ENCODE measurements at regions not wholly inside any gene's neighbourhood (a gene's known extent, or its start where the extent isn't known, plus 50 kb on each side); places are given as distances from the start of the nearest gene placed in this dataset.

DNA sequence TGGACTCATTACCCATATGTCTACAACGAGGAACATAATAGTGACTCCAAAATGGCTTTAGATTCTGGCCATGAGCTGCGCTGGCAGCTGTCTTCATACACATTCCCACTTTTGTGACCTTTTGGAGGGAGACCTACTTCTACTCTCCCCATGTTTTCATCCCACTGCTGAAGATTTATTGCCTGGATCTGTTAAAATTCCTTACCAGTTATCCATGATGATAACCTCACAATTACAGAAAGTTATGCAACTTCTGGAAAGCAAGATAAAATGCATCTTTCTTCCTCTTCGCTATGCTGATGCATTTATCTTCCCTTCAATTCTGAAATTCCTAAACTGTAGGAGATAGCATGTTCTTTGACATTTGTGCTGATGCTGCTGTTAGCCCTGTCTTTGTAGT lies 855.3 kb downstream of the SLC4A3 start (continued):
- TF ChIP-seq, protein P1, sequence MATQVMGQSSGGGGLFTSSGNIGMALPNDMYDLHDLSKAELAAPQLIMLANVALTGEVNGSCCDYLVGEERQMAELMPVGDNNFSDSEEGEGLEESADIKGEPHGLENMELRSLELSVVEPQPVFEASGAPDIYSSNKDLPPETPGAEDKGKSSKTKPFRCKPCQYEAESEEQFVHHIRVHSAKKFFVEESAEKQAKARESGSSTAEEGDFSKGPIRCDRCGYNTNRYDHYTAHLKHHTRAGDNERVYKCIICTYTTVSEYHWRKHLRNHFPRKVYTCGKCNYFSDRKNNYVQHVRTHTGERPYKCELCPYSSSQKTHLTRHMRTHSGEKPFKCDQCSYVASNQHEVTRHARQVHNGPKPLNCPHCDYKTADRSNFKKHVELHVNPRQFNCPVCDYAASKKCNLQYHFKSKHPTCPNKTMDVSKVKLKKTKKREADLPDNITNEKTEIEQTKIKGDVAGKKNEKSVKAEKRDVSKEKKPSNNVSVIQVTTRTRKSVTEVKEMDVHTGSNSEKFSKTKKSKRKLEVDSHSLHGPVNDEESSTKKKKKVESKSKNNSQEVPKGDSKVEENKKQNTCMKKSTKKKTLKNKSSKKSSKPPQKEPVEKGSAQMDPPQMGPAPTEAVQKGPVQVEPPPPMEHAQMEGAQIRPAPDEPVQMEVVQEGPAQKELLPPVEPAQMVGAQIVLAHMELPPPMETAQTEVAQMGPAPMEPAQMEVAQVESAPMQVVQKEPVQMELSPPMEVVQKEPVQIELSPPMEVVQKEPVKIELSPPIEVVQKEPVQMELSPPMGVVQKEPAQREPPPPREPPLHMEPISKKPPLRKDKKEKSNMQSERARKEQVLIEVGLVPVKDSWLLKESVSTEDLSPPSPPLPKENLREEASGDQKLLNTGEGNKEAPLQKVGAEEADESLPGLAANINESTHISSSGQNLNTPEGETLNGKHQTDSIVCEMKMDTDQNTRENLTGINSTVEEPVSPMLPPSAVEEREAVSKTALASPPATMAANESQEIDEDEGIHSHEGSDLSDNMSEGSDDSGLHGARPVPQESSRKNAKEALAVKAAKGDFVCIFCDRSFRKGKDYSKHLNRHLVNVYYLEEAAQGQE (tag by site-specific recombination; IDR thresholded peaks at IDR 0.05), result no peak

DNA sequence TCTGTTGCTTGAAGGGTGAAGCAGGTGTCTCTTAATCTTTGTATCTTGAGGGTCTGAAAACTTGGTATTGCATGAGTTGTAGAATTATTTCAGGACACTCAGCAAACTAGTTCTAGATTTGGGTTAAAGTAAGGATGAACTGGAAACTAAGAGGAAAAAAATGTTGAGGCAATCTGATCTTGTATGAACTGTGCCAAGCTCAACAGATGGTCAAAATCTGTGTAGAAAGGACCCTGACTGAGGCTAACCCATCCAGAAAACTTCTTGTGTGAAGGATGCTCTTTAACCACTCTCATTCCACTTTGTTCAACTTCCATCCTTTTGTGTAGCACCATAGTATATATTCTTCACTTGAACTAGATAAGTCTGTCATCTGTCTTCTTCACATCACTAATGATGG lies 861.7 kb downstream of the SLC4A3 start:
- H3K4me3 ChIP-seq (ENCODE audit: low read depth, low read length), result no peak overlapping the region
- H3K9me3 ChIP-seq (ENCODE audit: control insufficient read depth, insufficient read depth, low read depth, low read length), result no peaks in the 10 kb centered on the region
- no peaks in the 10 kb centered on the region for H3K4me1 ChIP-seq (ENCODE audit: control insufficient read depth, insufficient read depth, low read length)
- no peak overlapping the region for H3K27ac ChIP-seq (ENCODE audit: extremely low read depth, low read depth, low read length)
- ChIA-PET POLR2A (no interaction called here), CTCF (no interaction called here)
- TF ChIP-seq SP7 (tag by site-specific recombination; IDR thresholded peaks at IDR 0.05) (no peak), ZNF510 (tag by site-specific recombination; IDR thresholded peaks at IDR 0.05; ENCODE audit: insufficient replicate concordance) (no peak), ZNF768 (tag by site-specific recombination; IDR thresholded peaks at IDR 0.05) (no peak), ZNF776 (tag by site-specific recombination; IDR thresholded peaks at IDR 0.05; ENCODE audit: borderline replicate concordance) (no peak), ZBTB1 (tag by site-specific recombination; IDR thresholded peaks at IDR 0.05) (no peak), KLF1 (tag by site-specific recombination; IDR thresholded peaks at IDR 0.05) (no peak), SP3 (tag by site-specific recombination; IDR thresholded peaks at IDR 0.05) (no peak), ZNF670 (tag by site-specific recombination; IDR thresholded peaks at IDR 0.05; ENCODE audit: low read depth) (no peak), ZNF48 (tag by site-specific recombination; IDR thresholded peaks at IDR 0.05) (no peak)
- TF ChIP-seq, protein P2, sequence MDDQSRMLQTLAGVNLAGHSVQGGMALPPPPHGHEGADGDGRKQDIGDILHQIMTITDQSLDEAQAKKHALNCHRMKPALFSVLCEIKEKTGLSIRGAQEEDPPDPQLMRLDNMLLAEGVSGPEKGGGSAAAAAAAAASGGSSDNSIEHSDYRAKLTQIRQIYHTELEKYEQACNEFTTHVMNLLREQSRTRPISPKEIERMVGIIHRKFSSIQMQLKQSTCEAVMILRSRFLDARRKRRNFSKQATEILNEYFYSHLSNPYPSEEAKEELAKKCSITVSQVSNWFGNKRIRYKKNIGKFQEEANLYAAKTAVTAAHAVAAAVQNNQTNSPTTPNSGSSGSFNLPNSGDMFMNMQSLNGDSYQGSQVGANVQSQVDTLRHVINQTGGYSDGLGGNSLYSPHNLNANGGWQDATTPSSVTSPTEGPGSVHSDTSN (CRISPR knock-in tag; IDR thresholded peaks at IDR 0.05), result no peak
- no peaks in the 10 kb centered on the region for H3K36me3 ChIP-seq (ENCODE audit: control insufficient read depth in 2 of 2, insufficient read depth in 1 of 2, low read length in 2 of 2)

DNA sequence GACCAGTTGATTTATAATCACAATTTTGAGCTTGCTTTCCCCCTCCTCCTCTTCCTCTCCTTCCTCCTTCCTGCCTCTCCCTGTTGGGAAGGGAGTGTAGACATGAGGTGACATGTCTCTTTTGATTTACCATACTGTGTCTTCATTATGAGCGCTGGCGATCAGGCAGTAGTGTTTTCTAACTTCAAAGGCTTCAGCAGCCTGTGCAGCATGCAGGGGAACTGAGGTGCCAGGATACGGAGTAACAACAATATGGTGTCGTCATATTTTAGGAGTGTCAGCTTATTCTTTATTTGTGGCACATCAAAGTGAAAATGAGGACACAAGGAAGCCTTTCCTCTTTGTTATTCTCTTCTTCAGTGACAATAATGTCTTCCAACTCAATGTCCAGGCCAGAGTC lies 864.2 kb downstream of the SLC4A3 start:
- H3K4me1 ChIP-seq (ENCODE audit: control insufficient read depth, insufficient read depth, low read length), result no peaks in the 10 kb centered on the region
- H3K4me3 ChIP-seq (ENCODE audit: low read depth, low read length), result no peak overlapping the region
- CTCF ChIA-PET, result interaction anchor here (1.0 kb wide), 1 partner anchor 42 kb away, joined by 3 read pairs; no protein-coding TSS in a partner anchor
- H3K27ac ChIP-seq (ENCODE audit: extremely low read depth, low read depth, low read length), result no peak overlapping the region
- TF ChIP-seq, protein P3, sequence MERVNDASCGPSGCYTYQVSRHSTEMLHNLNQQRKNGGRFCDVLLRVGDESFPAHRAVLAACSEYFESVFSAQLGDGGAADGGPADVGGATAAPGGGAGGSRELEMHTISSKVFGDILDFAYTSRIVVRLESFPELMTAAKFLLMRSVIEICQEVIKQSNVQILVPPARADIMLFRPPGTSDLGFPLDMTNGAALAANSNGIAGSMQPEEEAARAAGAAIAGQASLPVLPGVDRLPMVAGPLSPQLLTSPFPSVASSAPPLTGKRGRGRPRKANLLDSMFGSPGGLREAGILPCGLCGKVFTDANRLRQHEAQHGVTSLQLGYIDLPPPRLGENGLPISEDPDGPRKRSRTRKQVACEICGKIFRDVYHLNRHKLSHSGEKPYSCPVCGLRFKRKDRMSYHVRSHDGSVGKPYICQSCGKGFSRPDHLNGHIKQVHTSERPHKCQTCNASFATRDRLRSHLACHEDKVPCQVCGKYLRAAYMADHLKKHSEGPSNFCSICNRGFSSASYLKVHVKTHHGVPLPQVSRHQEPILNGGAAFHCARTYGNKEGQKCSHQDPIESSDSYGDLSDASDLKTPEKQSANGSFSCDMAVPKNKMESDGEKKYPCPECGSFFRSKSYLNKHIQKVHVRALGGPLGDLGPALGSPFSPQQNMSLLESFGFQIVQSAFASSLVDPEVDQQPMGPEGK (tag by site-specific recombination; IDR thresholded peaks at IDR 0.05), result no peak
- TF ChIP-seq, protein P4, sequence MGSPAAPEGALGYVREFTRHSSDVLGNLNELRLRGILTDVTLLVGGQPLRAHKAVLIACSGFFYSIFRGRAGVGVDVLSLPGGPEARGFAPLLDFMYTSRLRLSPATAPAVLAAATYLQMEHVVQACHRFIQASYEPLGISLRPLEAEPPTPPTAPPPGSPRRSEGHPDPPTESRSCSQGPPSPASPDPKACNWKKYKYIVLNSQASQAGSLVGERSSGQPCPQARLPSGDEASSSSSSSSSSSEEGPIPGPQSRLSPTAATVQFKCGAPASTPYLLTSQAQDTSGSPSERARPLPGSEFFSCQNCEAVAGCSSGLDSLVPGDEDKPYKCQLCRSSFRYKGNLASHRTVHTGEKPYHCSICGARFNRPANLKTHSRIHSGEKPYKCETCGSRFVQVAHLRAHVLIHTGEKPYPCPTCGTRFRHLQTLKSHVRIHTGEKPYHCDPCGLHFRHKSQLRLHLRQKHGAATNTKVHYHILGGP (tag by site-specific recombination; IDR thresholded peaks at IDR 0.05), result no peak
- no peak for TF ChIP-seq ZNF473 (tag by site-specific recombination; IDR thresholded peaks at IDR 0.05)
- TF ChIP-seq, protein P5, sequence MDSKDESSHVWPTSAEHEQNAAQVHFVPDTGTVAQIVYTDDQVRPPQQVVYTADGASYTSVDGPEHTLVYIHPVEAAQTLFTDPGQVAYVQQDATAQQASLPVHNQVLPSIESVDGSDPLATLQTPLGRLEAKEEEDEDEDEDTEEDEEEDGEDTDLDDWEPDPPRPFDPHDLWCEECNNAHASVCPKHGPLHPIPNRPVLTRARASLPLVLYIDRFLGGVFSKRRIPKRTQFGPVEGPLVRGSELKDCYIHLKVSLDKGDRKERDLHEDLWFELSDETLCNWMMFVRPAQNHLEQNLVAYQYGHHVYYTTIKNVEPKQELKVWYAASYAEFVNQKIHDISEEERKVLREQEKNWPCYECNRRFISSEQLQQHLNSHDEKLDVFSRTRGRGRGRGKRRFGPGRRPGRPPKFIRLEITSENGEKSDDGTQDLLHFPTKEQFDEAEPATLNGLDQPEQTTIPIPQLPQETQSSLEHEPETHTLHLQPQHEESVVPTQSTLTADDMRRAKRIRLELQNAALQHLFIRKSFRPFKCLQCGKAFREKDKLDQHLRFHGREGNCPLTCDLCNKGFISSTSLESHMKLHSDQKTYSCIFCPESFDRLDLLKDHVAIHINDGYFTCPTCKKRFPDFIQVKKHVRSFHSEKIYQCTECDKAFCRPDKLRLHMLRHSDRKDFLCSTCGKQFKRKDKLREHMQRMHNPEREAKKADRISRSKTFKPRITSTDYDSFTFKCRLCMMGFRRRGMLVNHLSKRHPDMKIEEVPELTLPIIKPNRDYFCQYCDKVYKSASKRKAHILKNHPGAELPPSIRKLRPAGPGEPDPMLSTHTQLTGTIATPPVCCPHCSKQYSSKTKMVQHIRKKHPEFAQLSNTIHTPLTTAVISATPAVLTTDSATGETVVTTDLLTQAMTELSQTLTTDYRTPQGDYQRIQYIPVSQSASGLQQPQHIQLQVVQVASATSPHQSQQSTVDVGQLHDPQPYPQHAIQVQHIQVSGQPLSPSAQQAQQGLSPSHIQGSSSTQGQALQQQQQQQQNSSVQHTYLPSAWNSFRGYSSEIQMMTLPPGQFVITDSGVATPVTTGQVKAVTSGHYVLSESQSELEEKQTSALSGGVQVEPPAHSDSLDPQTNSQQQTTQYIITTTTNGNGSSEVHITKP (tag by site-specific recombination; IDR thresholded peaks at IDR 0.05), result no peak
- no peak for TF ChIP-seq ZNF10 (tag by site-specific recombination; IDR thresholded peaks at IDR 0.05)
- no peak for TF ChIP-seq GLI2 (tag by site-specific recombination; IDR thresholded peaks at IDR 0.05; ENCODE audit: borderline replicate concordance, low read depth)
- POLR2A ChIA-PET, result no interaction called here
- H3K36me3 ChIP-seq (ENCODE audit: control insufficient read depth in 2 of 2, insufficient read depth in 1 of 2, low read length in 2 of 2), result no peaks in the 10 kb centered on the region
- no peaks in the 10 kb centered on the region for H3K9me3 ChIP-seq (ENCODE audit: control insufficient read depth, insufficient read depth, low read depth, low read length)
